GM23338 (cell line): ENCODE measurements at regions not wholly inside any gene's neighbourhood (a gene's known extent, or its start where the extent isn't known, plus 50 kb on each side); places are given as distances from the start of the nearest gene placed in this dataset.

Experiments used
- ATAC-seq: fragments of 200-7000 bp; cut with Tn5 transposase; 3 replicates; pipeline ENCODE4 v1.9.1; 2020
- DNase-seq: peaks from one replicate; pipeline ENCODE4 v3.0.0-alpha.2; 2015; ENCODE audit warnings: low spot score
- H2AFZ ChIP-seq: fragments of 200-600 bp; sonication (generic); 2 replicates; pipeline ENCODE4 v1.8.0; 2016; ENCODE audit warnings: antibody characterized with exemption, mild to moderate bottlenecking, moderate library complexity
- H3F3A ChIP-seq: fragments of 200-600 bp; sonication (generic); replicated peaks from 2 replicates; pipeline ENCODE4 v1.8.0; 2017; ENCODE audit warnings: antibody characterized with exemption, mixed run types, low read depth
- H3K27ac ChIP-seq: fragments of 200-600 bp; sonication (generic); 2 replicates; pipeline ENCODE4 v1.6.1; 2016; ENCODE audit warnings: low read depth
- H3K27me3 ChIP-seq: fragments of 200-600 bp; sonication (generic); 2 replicates; pipeline ENCODE4 v1.8.0; 2016; ENCODE audit warnings: mild to moderate bottlenecking, mixed run types, moderate library complexity; ENCODE audit not compliant: insufficient read depth
- H3K36me3 ChIP-seq: fragments of 200-600 bp; sonication (generic); 2 replicates; pipeline ENCODE4 v1.8.0; 2016; ENCODE audit warnings: mild to moderate bottlenecking; ENCODE audit not compliant: insufficient read depth
- H3K4me1 ChIP-seq: fragments of 200-600 bp; sonication (generic); 2 replicates; pipeline ENCODE4 v1.8.0; 2016; ENCODE audit warnings: mild to moderate bottlenecking, moderate library complexity; ENCODE audit not compliant: insufficient read depth
- H3K4me2 ChIP-seq: fragments of 200-600 bp; sonication (generic); 2 replicates; pipeline ENCODE4 v1.7.1; 2017; ENCODE audit warnings: mixed run types
- H3K4me3 ChIP-seq: fragments of 200-600 bp; sonication (generic); 2 replicates; pipeline ENCODE4 v1.6.1; 2016; ENCODE audit warnings: mixed run types
- H3K79me2 ChIP-seq: fragments of 200-600 bp; sonication (generic); replicated peaks from 2 replicates; pipeline ENCODE4 v1.8.0; 2017; ENCODE audit warnings: mild to moderate bottlenecking; ENCODE audit not compliant: insufficient read depth
- H3K9me2 ChIP-seq: fragments of 200-600 bp; sonication (generic); 2 replicates; pipeline ENCODE4 v1.8.0; 2017; ENCODE audit not compliant: insufficient read depth
- H4K20me1 ChIP-seq: fragments of 200-600 bp; sonication (generic); replicated peaks from 2 replicates; pipeline ENCODE4 v1.8.0; 2017; ENCODE audit warnings: mild to moderate bottlenecking; ENCODE audit not compliant: insufficient read depth
- H3K27ac Mint-ChIP-seq: 2 replicates; pipeline ENCODE4 v1.8.0; 2020; ENCODE audit warnings: inconsistent platforms, mild to moderate bottlenecking, moderate library complexity, mixed read lengths
- H3K27me3 Mint-ChIP-seq: 3 replicates; pipeline ENCODE4 v1.8.0; 2022; ENCODE audit warnings: low read depth, mild to moderate bottlenecking, moderate library complexity, mixed read lengths, inconsistent platforms; ENCODE audit not compliant: insufficient read depth, poor library complexity
- H3K36me3 Mint-ChIP-seq: 3 replicates; pipeline ENCODE4 v1.8.0; 2021; ENCODE audit warnings: low read depth, mild to moderate bottlenecking, inconsistent platforms, moderate library complexity, mixed read lengths
- H3K4me1 Mint-ChIP-seq: 3 replicates; pipeline ENCODE4 v1.8.0; 2020; ENCODE audit warnings: mild to moderate bottlenecking, inconsistent platforms, mixed read lengths
- H3K4me3 Mint-ChIP-seq: 3 replicates; pipeline ENCODE4 v1.8.0; 2021; ENCODE audit warnings: moderate library complexity, mild to moderate bottlenecking, inconsistent platforms, mixed read lengths
- H3K9me3 Mint-ChIP-seq: 3 replicates; pipeline ENCODE4 v1.8.0; 2020; ENCODE audit warnings: moderate library complexity, mild to moderate bottlenecking, inconsistent platforms, mixed read lengths
- CREB1 ChIP-seq: fragments of 250-450 bp; sonication (Bioruptor Pico); IDR thresholded peaks from 2 replicates; pipeline ENCODE4 v1.5.0; 2020; ENCODE audit warnings: low read depth, mild to moderate bottlenecking, moderate library complexity
- CTCF ChIP-seq, 2 experiments: fragments of 200-600 bp in 1 of 2; sonication (generic) in 1 of 2; conservative IDR thresholded peaks; 2 replicates each; pipeline versions ENCODE4 v1.5.1 to v1.6.1; 2016 to 2017; ENCODE audit warnings: antibody characterized with exemption in 2 of 2, low read depth in 2 of 2, mild to moderate bottlenecking in 2 of 2, moderate library complexity in 1 of 2
- ETS1 ChIP-seq: IDR thresholded peaks from 2 replicates; pipeline ENCODE4 v1.6.1; 2016; ENCODE audit warnings: antibody characterized with exemption
- EZH2 ChIP-seq: fragments of 200-600 bp; sonication (generic); IDR thresholded peaks from one replicate; pipeline ENCODE4 v1.8.0; 2017; ENCODE audit warnings: antibody characterized with exemption, mild to moderate bottlenecking, low read depth; ENCODE audit not compliant: unreplicated experiment
- EZH2phosphoT487 ChIP-seq: fragments of 200-600 bp; sonication (generic); IDR thresholded peaks from one replicate; pipeline ENCODE4 v1.8.1; 2018; ENCODE audit warnings: antibody characterized with exemption; ENCODE audit not compliant: unreplicated experiment
- JUNB ChIP-seq: IDR thresholded peaks from one replicate; pipeline ENCODE4 v1.6.1; 2016; ENCODE audit warnings: antibody characterized with exemption; ENCODE audit not compliant: unreplicated experiment
- NANOG ChIP-seq: IDR thresholded peaks from 2 replicates; pipeline ENCODE4 v1.6.1; 2016; ENCODE audit warnings: antibody characterized with exemption, borderline replicate concordance
- POLR2AphosphoS5 ChIP-seq: IDR thresholded peaks from 2 replicates; pipeline ENCODE4 v1.6.1; 2016; ENCODE audit warnings: antibody characterized with exemption, low read depth
- REST ChIP-seq: IDR thresholded peaks from one replicate; pipeline ENCODE4 v1.6.1; 2018; ENCODE audit warnings: antibody characterized with exemption; ENCODE audit not compliant: unreplicated experiment
- STAT1 ChIP-seq: IDR thresholded peaks from one replicate; pipeline ENCODE4 v1.6.1; 2016; ENCODE audit warnings: antibody characterized with exemption; ENCODE audit not compliant: unreplicated experiment
- ZNF114 ChIP-seq: fragments of 250-450 bp; sonication (Bioruptor Pico); IDR thresholded peaks from 2 replicates; pipeline ENCODE4 v1.5.0; 2020; ENCODE audit warnings: mild to moderate bottlenecking, moderate library complexity
- ZNF331 ChIP-seq: fragments of 250-450 bp; sonication (Bioruptor Pico); IDR thresholded peaks from 2 replicates; pipeline ENCODE4 v1.5.0; 2020; ENCODE audit warnings: low read depth, mild to moderate bottlenecking, moderate library complexity
- ZNF462 ChIP-seq: fragments of 250-450 bp; sonication (Bioruptor Pico); IDR thresholded peaks from 2 replicates; pipeline ENCODE4 v1.5.0; 2020; ENCODE audit warnings: mild to moderate bottlenecking, moderate library complexity

GRCh38 chr6:21850691-21851090, 257.1 kb downstream of the SOX4 start:
- peaks cover 25% of the 10 kb centered on the region for H3K4me1 ChIP-seq
- no peak overlapping the region for H3K4me3 ChIP-seq
- H3K9me3 Mint-ChIP-seq = peaks cover 7% of the 10 kb centered on the region; the same call in 1 of the 3 replicates
- H3K27me3 Mint-ChIP-seq = peaks cover 12% of the 10 kb centered on the region
- H3K4me1 Mint-ChIP-seq = peaks cover 38% of the 10 kb centered on the region
- no peak for DNase-seq
- H3K9me2 ChIP-seq = no peaks in the 10 kb centered on the region
- H3K4me2 ChIP-seq = no peak overlapping the region
- no peak overlapping the region for H3K27ac ChIP-seq
- H3K27ac Mint-ChIP-seq = no peak overlapping the region
- peaks cover 31% of the 10 kb centered on the region for H3K36me3 Mint-ChIP-seq
- H3K4me3 Mint-ChIP-seq = no peak overlapping the region
- ATAC-seq = no peak
- H4K20me1 ChIP-seq = peaks cover 10% of the 10 kb centered on the region; the same call in 1 of the 2 replicates
- no peaks in the 10 kb centered on the region for H3K36me3 ChIP-seq
- peaks cover 79% of the 10 kb centered on the region for H3K79me2 ChIP-seq
- TF ChIP-seq CREB1 (CRISPR knock-in tag) (no peak), ETS1 (no peak), REST (no peak), POLR2AphosphoS5 (no peak), CTCF (conservative IDR thresholded peaks at IDR 0.05; ENCODE audit: low read depth in 2 of 2) (no peak), ZNF462 (no peak), NANOG (no peak), ZNF114 (CRISPR knock-in tag) (no peak), ZNF331 (CRISPR knock-in tag) (no peak), STAT1 (no peak), EZH2 (no peak), JUNB (no peak), EZH2phosphoT487 (no peak)
- H3F3A ChIP-seq = peaks cover 6% of the 10 kb centered on the region; the same call in 1 of the 2 replicates
- H3K27me3 ChIP-seq = no peaks in the 10 kb centered on the region
- H2AFZ ChIP-seq = no peak overlapping the region
